GM18519 (cell line): ENCODE measurements at regions not wholly inside any gene's neighbourhood (a gene's known extent, or its start where the extent isn't known, plus 50 kb on each side); places are given as distances from the start of the nearest gene placed in this dataset.
"Not testable (repeated sequence)": the region's sequence is repeated elsewhere in the genome, so short reads cannot be mapped to it uniquely, and the experiment has no call there.

Source experiments
- ATAC-seq: cut with Tn5 transposase; IDR thresholded peaks from one replicate; pipeline ENCODE4 v1.9.1; 2021; ENCODE audit warnings: mild to moderate bottlenecking, moderate library complexity; ENCODE audit not compliant: unreplicated experiment, low FRiP score

DNA sequence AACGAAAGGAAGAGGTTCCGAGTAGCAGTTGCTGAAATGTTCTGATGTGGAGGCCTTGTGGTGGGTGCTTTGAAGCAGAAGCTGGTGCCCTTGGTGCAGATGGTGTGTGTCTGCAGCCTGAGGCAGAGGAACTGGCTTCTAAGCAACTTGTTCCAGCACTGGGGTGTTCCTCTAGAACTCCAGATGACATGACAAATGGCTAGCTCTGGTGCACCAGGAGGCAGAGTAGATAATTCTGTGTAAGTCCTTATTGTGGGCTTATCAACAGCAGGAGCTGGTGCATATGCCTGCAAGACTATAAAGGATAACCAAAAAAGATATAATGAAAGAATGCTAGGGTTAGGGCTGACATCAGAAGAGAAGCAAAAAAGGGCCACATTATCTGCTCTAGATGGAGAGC lies 76.5 kb downstream of the ARL5B start:
- ATAC-seq: no peak

- ATAC-seq: no peak
These were observed 78.0 kb downstream of the ARL5B start for GRCh38 chr10:18737236-18737635.

- ATAC-seq: no peak
These were observed 78.6 kb downstream of the ARL5B start for GRCh38 chr10:18737841-18738240.

DNA sequence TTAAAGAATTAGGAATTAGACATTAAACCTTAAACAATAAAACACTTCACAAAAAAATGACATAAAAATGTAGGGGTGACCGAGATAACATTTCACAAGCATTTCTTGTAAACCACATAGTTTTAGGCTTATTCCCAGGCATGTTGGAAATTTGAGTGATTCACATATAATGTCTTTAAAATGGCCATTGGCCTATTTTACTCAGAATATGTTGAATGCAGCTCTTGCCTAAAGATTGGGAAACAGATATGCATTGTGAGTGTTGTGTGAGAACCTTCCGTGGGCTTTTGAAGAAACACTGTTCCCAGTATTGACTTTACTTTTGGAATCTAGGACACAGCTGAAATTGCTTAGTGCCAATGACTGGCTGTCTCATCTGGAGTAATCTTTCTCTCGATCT lies 79.6 kb downstream of the ARL5B start:
- no peak for ATAC-seq

DNA sequence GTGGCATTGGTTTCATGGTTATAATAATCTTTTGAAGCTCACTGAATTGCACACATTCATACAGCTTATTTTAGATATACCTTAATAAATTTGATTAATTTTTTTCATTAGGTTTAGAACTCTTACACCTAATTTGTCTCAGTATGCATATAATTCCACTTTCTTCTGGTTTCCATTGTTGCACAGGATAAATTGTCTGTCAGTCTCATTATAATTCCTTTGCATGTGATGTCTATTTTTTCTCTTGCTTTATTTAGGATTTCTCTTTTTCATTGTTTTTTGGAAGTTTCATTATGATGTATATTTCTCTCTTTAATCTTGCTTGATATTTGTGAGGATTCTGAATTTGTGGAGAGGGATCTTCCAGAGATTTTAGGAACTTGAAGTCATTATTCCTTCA lies 84.7 kb downstream of the ARL5B start:
- no peak for ATAC-seq

DNA sequence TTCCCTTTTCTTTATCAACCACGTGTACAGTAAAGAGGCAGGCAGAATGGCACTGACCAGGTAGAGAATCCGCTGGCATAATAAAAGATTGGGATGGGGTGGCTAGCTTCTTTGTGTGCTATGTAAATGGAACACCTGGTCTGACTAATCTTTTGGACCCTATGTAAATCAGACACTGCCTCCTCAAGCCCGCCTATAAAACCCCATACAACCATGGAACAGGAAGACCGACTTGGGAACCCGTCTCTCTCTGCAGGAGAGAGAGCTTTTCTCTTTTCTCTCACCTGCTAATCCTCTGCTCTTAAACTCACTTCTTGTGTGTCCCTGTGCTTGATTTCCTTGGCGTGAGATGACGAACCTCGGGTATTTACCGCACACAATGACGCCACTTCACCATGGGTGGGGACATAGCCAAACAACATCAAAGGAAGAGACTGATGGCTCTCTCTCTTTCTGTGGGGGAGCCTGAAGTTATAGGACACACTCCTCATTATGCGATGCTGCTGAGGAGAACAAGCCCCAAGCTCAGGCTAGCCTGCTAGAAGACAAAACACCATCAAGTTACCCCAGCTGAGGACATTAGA lies 94.2 kb downstream of the ARL5B start:
- ATAC-seq: no peak

- ATAC-seq: peak; percentile 72
These were observed 100.3 kb downstream of the ARL5B start for GRCh38 chr10:18759575-18759974.

DNA sequence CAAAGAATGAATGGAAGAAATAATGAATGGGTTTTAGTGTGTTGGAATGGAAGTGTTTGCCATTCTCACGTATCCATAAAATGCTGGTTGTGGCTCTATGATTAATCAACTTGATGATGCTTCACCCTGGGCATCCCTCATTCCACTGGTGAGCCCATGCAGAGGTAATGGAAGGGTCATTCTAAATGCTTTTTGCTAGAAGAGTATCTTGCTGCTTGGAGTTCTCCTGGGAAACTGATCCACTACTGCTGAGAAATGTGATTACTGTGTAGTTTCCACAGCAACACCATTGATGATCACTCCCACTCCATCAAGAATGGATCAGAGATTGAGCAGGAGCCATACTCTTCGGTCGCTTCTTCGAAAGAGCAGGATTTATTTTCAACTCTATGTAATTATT lies 101.6 kb downstream of the ARL5B start:
- ATAC-seq: no peak

- no peak for ATAC-seq
These were observed 108.8 kb downstream of the ARL5B start for GRCh38 chr10:18767981-18768380.

GRCh38 chr10:18773180-18773579 lies 113.9 kb downstream of the ARL5B start:
- ATAC-seq: no peak

DNA sequence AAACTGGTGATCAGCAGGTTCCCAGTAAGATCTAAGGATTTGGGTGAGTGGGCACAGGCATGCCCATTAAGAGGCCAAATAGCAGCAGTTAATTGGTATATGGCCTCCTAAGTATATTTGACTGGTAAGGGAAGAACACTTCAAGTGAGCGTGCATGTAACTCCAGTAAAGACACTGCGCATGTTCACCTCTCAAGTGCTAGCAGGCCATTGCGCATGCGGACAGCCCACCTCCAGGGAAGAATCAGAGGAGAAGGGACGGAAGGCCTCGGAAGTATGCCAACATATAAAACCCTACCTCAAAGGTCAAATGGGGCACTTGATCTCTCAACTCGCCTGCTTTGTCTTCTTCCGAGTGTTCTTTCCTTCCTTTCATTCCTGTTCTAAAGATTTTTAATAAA lies 118.0 kb downstream of the ARL5B start:
- ATAC-seq: no peak

DNA sequence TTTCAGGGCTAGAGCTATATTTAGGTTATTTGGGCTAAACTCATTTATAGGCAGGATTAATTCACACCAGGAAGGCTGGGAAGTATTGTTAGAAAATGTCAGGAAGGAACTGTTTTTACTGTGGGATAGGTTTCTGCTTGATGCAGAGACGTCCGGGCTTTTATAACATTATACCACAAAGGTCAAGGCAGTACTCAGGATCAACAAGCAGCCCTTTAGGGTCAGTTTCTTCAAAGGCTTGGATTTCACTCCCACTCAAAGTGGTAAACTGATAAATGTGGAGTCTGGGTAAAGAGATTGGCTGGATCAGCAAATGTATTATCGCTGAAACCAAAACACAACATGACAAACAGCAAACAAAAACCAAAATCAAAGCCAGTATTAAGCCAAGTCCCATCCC lies 127.2 kb downstream of the ARL5B start:
- ATAC-seq: no peak

DNA sequence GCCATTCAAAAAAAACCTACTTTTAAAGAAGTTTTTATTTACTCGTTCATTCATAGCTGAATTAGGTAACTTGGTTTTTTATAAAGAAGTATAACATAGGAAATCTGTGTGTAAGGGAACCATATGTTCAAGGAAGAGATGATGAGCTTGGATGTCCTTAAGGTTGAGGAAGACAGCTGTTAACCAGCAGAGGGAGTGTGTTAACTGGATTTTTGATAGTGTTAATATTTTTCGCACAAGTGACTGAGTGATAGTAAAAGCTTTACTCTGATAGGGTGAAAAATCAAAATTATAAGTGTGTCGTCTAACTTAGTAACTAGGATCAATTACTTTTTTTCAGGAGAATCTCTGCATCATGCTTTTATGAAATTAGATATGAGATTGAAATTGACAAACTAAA lies 134.7 kb downstream of the ARL5B start:
- no peak for ATAC-seq

DNA sequence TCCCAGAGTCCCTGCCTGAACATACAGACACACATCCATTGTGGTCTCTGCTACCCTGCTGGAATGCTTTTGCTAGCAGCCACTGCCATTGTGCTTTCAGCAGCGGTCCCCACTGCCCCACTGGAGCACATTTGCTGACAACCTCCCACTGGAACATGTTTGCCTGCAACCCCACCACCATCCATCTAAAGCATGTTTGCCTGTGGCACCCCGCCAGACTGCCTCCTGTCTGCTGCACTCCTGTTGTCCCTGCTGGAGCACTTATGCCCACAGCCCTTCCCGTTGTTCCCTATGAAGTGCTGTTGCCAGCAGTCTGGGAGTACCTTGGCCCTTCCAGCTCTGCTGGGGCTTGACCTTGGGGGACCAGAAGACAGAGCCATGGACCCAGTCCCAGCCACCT lies 136.3 kb downstream of the ARL5B start:
- no peak for ATAC-seq

- no peak for ATAC-seq
These were observed 138.1 kb downstream of the ARL5B start for GRCh38 chr10:18797286-18797685.

- no peak for ATAC-seq
These were observed 162.9 kb downstream of the ARL5B start for GRCh38 chr10:18822156-18822555.

DNA sequence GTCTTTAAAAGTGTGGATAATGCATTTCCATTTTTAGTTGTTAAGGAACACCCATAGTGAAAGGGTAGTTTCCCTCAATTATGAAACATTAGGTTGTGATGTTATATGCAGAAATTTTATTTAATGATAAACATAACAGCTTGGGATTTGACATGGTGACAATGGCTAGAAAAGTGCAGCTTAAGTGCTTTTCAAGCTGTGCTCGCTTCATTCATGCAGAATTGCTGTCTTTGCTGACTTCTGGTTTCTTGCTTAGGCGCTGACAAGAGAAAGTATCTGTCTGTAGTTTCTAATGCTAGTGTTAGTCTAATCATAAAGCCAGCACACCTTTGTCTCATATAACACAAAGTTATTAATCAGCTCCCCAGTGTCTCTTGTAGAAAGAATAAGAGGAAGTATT lies 170.0 kb downstream of the ARL5B start:
- no peak for ATAC-seq

- no peak for ATAC-seq
These were observed 171.0 kb downstream of the ARL5B start for GRCh38 chr10:18830277-18830676.

DNA sequence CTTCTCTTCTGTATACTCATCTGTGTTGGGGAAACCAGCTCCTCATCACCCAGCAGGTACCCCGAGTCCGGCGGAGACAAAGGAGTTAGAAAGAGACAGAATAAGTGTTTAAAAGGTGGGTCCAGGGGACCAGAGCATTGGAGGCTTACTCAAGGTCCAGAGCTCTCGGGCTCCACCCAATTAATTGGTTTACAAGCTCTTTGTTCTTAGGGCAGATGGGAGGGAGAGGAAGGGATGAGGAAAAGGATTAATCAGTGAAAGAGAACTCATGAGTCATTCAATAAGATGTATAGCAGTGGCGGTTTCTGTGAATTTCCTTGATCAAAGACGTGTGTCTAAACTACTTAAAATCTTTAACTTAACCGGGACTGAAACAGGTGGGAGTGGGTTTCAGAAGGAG lies 192.0 kb upstream of the MALRD1 start:
- ATAC-seq: not testable (repeated sequence)

- no peak for ATAC-seq
These were observed 188.9 kb upstream of the MALRD1 start for GRCh38 chr10:18859659-18860058.

DNA sequence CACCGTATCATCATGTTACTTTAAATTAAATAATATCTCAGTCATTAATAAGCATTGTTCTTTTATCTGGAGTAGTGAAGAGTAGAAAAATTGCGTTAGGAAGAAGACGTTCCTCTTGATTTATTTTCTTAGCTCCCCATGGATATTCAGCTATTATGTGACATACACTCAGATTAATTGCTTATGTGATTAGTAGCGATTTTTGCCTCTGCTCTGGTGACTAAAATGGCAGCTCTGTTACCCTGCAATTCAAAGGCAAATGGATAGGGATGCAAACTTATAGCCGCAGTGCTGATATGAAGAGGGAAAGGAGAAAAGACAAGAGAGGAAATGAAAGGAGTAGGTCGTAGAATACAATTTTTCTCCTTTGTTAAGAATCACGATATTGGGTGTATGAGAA lies 188.4 kb upstream of the MALRD1 start:
- no peak for ATAC-seq

- ATAC-seq: no peak
These were observed 187.9 kb upstream of the MALRD1 start for GRCh38 chr10:18860631-18861240.

- ATAC-seq: no peak
These were observed 187.2 kb upstream of the MALRD1 start for GRCh38 chr10:18861382-18861781.
